GM19455 (cell line): ENCODE measurements at regions not wholly inside any gene's neighbourhood (a gene's known extent, or its start where the extent isn't known, plus 50 kb on each side); places are given as distances from the start of the nearest gene placed in this dataset.

ENCODE experiments used
- ATAC-seq: cut with Tn5 transposase; IDR thresholded peaks from one replicate; pipeline ENCODE4 v1.9.1; 2021; ENCODE audit not compliant: unreplicated experiment

DNA sequence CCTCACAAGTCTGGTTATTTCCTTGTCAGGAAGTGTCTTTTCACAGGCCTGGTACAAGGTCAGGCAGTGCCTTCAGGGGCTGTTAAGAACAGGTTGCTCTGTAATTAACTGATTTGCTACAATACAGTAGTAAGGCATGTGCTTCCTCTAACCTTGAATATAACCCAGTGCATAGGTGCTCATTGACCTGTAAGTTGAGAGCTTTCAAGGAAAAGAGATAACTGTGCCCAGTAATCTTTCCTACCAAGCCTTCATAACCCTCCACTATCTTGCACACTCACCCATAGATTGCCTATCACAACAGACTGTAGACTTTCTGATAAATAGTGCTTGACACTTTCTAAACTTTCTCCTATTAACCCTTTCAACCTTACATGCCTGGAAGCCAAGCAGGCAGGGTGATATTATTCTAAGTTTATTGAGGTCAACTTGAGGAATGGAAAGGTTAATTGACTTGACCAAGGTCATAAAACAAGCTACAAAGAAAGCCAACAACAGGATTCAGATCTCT is 148.1 kb downstream of the PPARGC1A start:
- ATAC-seq, result no peak

DNA sequence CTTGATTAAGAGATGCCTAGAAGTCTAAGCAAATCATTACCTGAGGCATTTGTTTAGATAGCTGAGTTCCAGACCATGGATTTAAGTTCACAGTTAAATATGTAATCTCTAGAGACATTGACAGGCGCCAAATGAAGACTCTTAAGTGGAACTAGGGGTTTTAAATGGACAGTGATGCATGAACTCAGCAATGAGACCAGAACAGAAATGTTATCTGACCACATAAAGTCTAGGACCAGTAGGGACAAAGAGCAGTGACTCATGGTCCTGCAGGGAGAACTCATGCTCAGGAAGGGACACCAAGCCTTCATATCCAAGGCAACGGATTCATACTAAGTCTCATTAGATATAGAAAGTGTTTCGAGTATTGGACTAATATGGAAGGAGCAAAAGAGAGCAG is 152.3 kb downstream of the PPARGC1A start:
- no peak for ATAC-seq

DNA sequence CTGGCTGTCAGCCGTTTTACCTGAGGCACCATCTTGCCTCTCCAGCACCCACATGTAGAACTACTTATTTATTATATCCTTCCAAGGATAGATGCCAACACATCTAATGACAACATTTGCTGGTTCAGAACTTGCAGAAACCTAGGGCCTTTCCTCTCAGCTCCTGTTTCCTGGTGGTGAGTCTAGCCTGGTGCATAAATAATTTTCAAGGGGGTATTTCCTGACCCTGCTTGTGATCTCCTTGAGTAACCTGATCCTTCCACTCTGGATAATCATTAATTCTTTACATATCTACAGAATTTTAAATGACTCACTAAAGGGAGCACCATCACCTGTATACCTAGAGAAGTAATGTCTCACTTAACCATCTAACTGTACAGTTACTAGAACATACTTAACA is 153.4 kb downstream of the PPARGC1A start:
- no peak for ATAC-seq

DNA sequence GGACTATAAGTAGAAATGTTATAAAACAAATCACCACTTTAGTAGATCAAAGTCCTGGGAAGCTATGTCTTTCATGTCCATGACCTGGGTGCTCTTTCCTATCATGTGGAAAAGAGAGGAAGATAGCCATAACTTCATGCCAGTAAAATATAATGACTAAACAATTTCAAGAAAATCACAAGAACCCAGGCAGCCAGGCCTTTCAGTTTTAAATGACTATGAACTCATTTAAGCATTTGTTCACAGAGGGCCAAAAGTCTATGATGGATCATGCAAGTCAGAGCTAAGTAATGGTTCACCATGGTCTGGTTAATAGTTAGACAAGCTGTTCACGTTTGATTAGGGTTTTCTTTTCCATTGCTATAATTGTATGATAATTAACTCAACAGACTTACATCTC is 155.8 kb downstream of the PPARGC1A start:
- no peak for ATAC-seq

DNA sequence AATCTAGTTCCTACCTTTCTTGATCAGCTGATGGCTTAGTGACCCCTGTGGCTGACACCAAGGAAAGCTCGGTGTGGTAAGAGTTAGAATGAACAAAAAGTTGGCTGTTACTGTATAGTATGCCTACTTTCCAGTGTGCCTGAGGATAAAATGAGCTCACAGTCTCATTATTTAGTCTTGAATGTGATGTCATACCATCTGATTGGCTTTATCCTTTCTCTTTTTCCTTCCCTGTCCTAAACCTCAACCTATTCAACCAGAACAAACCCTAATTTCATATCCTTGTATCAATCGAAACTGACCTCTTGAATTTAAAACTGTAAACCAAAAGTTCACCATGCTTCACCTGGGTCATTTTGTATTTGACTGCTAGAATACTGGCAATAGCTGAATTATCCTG is 156.4 kb downstream of the PPARGC1A start:
- no peak for ATAC-seq

DNA sequence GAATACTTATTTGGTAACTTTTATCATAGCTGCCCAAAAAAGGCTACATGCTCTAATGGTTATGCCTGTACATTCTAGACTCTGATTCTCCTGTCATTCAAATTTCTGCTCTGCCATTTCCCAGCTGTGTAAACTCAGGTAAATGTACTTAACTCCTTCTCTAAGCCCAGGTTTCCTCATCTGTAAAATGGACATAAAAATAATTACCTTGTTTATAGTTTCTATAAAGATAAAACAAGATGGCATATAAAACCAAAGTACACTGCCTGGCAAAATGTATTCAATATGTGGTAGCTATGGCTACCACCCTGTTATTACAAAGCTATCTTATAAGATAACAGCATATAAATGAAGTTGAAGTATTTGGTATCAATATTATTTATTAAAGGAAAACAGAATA is 158.8 kb downstream of the PPARGC1A start:
- no peak for ATAC-seq

DNA sequence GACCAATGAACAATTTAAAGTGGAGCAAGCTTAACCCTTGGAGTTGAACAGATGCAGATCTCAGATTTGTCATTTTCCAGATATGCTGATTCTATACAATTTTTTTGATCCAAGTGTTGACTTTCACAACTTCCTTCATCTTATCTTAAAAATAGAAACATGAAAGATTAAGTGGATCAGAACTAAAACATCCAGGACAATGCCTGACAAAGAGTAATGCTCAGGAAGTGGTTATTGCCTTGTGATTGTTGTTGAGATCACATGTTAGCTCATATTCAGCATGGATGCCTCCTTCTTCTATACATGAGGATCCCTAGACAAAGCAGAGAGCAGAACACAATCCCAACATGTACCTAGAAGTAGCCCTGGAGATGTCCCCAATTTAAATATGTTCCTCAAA is 160.9 kb downstream of the PPARGC1A start:
- ATAC-seq, result no peak

DNA sequence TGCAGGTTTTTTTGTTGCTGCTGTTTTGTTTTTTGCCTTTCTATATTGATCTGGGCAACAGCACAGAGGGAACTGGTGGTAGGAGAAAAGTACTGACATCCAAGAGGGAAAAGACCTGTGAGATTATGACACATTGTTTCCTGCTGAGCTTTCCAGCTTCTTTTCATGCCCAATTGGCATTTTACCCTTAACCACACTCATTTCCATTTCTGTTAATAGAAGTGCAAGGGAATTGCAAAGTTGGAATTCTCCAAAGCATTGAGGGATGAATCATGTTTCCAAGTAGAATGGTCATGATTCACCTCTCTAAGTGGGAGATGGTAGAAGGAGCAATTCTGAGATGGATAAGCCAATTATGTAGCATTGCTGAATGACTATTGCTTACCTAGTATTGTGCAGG is 161.5 kb downstream of the PPARGC1A start:
- no peak for ATAC-seq

DNA sequence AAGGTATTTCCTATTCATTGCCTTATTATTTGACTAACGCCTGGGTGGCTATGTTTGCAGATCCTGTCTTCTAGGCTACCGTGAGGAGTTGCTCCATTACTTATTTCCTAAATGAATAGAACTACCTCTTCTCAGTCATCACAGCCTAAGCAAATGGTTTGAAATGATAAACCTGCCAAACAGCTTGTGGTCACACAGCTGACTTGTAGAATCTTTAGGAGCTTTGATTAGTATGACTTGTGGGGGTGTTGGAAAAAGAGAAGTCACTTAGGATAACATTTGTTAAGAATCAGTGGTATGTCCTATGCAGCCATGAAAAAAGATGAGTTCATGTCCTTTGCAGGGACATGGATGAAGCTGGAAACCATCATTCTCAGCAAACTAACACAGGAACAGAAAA is 169.3 kb downstream of the PPARGC1A start:
- ATAC-seq, result no peak

DNA sequence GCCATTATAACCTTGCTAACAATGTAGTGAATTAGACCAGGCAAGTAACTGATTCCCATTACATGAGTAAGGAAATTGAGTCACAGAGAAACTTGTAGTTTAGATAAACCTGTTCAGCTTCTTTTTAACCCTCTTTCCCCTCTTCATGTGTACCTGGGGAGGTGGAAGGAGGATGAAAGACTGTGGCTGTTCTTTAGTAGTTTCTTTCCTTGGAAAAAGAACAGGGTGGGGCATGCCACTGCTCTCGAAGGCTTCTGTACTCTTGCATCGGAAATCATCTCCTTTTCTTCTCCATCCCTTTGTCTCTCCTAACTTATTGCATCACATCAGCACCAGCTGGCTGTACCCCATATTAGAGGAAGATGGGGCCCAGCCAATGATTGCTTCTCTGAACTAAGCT is 171.4 kb downstream of the PPARGC1A start:
- ATAC-seq, result no peak

DNA sequence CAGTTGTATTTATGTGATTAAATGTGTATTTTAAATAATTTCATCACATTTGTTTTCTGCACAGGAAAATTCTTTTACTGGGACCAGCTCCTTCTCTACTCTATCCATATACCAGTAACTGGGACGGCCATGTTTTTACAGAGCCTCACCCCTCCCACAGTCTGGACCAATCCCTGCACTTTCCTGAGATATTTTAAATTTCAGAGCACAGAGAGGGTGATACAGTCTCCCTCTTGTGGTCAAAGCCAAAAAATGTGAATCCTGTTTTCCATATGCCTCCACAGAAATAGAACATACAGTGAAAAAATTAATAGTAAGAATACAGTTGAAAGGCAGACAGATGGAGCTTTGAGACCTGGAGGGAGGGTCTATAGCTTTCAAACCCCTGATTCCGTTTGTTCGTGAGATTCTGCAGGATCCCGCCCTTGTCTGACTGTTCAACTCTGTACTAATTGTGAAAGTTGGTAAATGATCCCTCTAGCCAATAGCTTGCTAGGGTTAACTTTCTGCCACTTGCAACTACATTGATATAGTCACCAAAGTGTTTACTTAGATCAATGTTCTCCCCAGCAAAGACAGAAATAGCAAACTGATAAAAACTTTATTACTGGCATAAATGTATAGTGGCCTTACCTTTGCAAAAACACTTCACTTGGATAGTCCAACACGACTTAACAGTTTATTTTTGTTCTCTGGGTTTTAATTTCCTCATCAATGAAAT is 172.2 kb downstream of the PPARGC1A start:
- ATAC-seq, result no peak

DNA sequence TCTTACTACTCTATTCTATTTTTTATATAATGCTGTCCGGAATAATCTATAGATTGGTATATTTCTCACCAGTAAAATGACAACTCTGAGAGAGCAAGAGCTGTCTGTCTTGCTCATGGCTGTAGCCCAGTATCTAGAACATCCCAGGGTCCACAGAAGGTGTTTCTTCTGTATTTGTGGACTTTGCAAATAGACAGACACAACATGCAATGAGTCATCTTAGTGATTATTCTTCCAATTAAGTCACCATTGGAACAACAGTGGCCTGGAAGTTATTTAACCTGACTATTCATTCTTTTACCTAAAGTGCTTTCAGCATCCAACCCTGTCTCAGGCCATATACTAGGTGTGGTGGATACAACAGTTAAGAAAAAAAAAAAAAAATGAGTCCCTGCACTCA is 179.5 kb downstream of the PPARGC1A start:
- no peak for ATAC-seq

DNA sequence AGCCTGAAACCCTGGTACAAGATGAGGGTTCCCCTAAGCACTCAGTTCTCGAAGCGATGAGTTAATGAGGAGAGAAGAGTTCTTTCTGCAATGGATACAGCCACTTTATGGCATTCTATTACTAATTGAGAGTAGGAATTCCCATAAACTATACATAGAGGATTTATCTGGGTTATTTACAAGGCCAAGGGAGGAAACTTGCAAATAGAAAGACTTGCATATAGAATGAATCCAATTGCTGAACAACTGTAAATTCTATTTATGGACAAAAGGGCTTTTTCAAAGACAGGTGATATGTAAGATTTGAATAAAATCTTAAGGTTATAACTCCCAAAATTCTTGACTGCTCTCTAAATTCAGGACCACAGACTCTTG is 182.2 kb downstream of the PPARGC1A start:
- ATAC-seq, result no peak

DNA sequence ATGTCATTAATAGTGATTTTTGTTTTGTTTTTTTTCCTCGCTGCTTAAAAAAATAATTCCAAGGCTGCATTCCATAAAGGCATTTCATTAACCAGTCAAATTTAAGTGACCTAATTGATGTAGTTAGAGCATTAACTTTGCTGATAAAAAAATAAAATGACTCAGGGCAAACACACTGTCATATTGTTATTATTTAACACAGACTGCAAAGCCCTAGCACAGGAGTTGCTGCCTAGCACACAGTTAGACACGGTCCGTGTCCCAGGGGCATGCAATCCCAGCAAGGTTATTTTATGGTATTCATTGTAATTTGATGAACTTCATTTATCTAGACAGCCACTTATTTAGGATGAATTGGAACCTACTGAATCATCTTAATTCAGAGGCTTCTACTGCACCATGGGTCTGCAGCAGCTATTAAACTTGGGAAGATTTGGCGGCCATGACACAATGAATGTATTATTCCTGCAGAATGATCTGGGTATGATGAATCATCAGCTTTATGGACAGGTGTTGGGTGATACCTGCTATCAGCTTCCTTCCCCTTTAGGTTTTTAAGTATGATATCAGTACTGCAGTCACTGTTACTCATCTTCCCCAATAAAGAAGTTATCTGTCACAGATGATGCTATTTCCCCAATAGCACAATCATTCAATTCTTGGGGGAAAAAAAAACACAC is 182.7 kb downstream of the PPARGC1A start:
- no peak for ATAC-seq

DNA sequence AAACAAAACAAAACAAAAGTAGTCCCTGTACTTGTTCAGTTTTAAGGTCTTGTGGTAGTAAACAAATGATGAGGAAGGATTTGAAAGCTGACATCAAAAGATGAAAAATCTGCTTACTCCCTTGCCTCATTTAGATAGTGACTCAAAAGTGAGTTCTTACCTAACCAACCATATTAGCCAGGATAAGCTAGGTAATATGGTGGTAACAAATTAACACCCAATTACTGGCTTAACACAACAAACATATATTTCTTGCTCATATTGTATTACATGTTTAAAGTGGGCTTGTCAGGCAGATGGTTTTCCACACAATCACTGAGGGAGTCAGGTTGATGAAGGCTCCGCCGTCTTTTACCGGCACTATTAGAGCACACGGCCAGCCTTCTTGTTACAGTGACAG is 189.7 kb downstream of the PPARGC1A start:
- no peak for ATAC-seq

DNA sequence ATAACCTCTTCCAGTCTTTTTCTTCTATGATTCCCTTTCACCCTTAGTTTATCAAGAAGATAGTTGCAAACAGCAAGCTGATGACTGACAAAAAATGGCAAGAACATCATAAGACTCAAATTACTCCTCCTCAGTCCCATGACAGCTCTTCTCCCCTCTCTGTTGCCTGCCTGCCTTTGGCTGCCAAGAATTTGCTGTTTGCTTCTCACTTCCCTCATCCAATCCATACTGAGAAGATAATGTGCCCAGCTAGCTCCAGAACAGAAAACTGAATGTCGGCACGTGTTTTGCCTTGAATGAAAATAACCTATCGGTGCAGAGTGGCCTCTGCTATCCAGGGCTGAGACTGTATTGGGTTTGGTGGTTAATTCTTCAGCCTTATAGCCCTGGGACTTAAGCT is 192.1 kb downstream of the PPARGC1A start:
- no peak for ATAC-seq

DNA sequence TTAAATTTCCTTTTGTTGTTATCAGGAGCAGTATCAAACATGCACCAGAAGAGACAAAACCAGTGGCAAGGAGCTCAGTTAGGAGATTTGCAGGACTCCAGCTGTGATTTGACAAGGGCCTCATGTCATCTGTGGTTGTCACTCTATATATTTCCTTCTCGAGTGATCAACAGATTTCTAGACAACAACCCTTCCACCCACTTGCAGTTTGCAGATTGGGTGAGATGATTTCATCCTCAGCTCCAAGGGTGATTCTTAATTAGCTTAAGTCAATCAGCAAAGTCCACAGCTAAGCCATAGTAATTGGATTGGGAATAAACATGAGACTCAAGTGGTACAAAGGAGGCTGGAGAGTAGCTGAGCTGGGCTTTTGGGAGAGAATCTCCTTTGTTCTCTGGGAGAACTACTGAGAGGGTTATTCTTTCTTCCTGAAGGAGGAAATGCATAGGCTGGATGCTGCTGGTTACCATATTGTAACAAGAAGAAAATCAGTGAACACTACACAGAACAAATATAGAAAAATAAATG is 192.8 kb downstream of the PPARGC1A start:
- ATAC-seq, result no peak

DNA sequence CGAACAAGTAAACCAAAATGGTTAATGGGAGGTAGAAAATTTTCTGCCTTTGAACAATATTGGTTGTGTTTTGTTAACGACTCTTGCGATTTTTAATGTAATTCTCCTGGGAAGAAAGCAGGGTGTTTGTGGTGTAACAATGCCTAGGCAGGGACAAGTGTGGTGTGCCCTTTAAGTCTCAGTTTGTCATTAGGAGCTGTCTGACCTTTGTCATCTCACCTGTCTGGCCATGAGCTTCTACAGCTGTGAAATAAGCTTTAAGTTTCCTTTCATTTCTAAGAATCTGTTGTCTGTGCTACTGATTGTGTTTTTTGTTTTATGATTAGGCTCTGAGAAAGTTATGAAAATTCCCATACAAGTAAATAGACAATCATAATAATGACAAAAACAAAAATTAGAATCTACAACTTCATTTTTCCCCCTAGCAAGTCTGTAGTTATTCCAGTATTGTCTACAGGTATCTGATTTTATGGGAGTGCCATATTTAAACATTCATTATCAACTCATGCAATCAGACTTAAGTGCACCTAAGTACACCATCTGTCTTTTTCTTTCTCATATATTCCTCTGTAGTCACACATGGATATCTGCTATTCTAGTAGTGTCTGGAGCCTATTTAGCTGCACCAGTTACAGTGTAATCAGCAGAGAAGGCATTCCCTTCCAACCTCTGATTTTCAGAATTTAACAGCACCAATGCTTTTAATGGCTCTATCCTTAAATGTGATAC is 203.5 kb downstream of the PPARGC1A start:
- no peak for ATAC-seq

DNA sequence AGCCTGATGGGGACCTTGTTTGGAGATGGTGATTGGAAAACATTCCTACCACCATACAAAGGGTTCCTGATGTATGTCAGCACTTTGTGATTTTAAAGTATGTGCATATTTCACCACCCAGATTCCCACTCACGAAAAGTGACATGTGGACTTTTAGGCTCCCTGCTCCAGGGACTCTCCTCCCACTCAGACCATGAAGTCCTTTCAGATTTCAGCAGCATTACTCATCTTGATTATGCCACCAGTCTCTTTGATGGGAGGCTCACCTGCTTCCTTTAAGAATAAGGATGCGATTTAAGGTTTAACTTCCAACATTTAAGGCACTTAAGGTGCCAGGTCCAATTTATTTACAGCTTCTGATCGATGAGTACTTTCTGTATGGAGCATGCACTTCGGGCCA is 204.4 kb downstream of the PPARGC1A start:
- no peak for ATAC-seq

DNA sequence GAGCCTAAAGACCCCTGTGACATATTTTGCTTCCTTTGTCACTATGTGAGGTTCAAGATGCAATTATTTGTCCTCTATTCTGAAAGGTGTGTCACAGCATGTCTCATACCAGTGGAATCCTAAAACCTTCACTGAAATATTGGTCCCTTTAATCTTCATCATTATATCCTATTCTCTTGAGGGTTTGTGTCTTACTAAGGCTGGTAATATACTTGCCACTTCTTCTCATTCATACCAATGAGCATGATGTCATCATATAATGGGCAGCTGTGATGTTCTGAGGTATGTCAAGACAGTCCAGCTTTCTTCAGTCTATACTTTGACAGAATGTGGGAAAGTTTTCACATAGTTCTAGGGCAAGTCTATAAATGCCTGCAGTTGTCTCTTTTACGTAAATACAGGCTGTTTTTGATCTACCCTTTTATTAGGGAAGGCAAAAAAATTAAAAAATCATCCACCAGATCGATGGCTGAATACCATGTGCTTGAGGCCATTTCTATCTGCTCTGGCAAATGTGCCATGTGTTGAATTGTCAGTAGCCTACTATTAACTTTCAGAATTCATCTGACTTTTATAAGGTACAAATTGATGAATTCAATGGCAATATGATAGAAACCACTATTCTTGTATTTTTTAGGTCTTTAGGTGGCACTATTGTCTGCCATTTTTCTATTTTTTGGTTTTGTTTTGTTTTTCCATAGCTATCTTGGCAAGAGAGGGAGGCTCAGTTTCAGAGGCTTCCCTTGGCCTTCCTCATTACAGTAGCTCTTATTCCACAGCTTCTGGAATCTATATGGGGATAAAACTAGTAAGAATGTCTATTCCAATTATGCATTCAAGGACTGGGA is 209.0 kb downstream of the PPARGC1A start:
- ATAC-seq, result no peak

DNA sequence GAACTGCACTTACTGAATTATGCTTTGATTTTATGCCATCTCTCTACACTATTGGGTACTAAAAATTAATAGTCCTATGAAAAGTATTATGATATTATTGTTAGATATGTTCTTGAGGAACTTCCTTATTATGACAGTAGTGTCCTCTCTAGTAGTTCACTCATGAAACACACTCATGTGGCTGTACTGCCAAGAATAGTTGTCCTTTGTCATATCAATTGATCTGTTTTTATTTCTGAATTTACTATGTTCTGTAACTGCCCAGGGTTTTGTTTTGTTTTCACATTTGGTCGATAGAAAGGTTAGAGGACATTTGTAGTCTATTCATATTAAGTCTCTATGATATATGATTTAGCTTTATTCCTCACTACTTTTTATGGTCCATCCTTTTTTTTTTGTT is 215.2 kb downstream of the PPARGC1A start:
- no peak for ATAC-seq
